SIG-M5 treated with dmso at 0.1 percent for 504 hours (cell line): ENCODE measurements at regions not wholly inside any gene's neighbourhood (a gene's known extent, or its start where the extent isn't known, plus 50 kb on each side); places are given as distances from the start of the nearest gene placed in this dataset.
A peak's percentile ranks its signal among the peaks of the same experiment; 100 is the strongest.

Source experiments
- DNase-seq: peaks from one replicate; lab custom pipeline; 2025; ENCODE audit not compliant: unreplicated experiment; lab: John Stamatoyannopoulos, UW

GRCh38 chr16:47973552-47973951 lies 182.2 kb downstream of the ABCC12 start:
- no peak for DNase-seq

- DNase-seq: no peak
Observed at GRCh38 chr16:47972246-47972985, 183.4 kb downstream of the ABCC12 start.

GRCh38 chr16:47971225-47971624 lies 184.6 kb downstream of the ABCC12 start:
- no peak for DNase-seq

GRCh38 chr16:47970291-47970931 lies 185.4 kb downstream of the ABCC12 start:
- peak; percentile 1 for DNase-seq

GRCh38 chr16:47967374-47967773 lies 188.4 kb downstream of the ABCC12 start:
- DNase-seq: no peak

GRCh38 chr16:47966325-47966724 lies 189.5 kb downstream of the ABCC12 start:
- DNase-seq: no peak

- DNase-seq: no peak
Observed at GRCh38 chr16:47965439-47965838, 190.4 kb downstream of the ABCC12 start.

- peak; percentile 10 for DNase-seq
Observed at GRCh38 chr16:47958726-47959125, 197.1 kb downstream of the ABCC12 start.

- DNase-seq: no peak
Observed at GRCh38 chr16:47956916-47957315, 198.9 kb downstream of the ABCC12 start.

GRCh38 chr16:47949714-47950113 lies 206.1 kb downstream of the ABCC12 start:
- no peak for DNase-seq

- DNase-seq: no peak
Observed at GRCh38 chr16:47949276-47949675, 206.5 kb downstream of the ABCC12 start.

GRCh38 chr16:47947723-47948122 lies 208.1 kb downstream of the ABCC12 start:
- no peak for DNase-seq

GRCh38 chr16:47946092-47946491 lies 209.7 kb downstream of the ABCC12 start:
- DNase-seq: no peak

GRCh38 chr16:47944589-47944988 lies 211.2 kb downstream of the ABCC12 start:
- DNase-seq: no peak

- no peak for DNase-seq
Observed at GRCh38 chr16:47943235-47943634, 212.6 kb downstream of the ABCC12 start.

- no peak for DNase-seq
Observed at GRCh38 chr16:47940466-47940865, 215.3 kb downstream of the ABCC12 start.

- DNase-seq: no peak
Observed at GRCh38 chr16:47939680-47940079, 216.1 kb downstream of the ABCC12 start.

GRCh38 chr16:47938272-47938671 lies 217.5 kb downstream of the ABCC12 start:
- DNase-seq: no peak

- no peak for DNase-seq
Observed at GRCh38 chr16:47928008-47928407, 227.8 kb downstream of the ABCC12 start.

- DNase-seq: no peak
Observed at GRCh38 chr16:47927330-47927729, 228.5 kb downstream of the ABCC12 start.

- no peak for DNase-seq
Observed at GRCh38 chr16:47925811-47926460, 229.9 kb downstream of the ABCC12 start.

- no peak for DNase-seq
Observed at GRCh38 chr16:47924950-47925349, 230.8 kb downstream of the ABCC12 start.
